GM12865 (cell line): ENCODE measurements at regions not wholly inside any gene's neighbourhood (a gene's known extent, or its start where the extent isn't known, plus 50 kb on each side); places are given as distances from the start of the nearest gene placed in this dataset.

ENCODE experiments used
- DNase-seq: peaks from one replicate; pipeline ENCODE4 v3.0.0; 2010; ENCODE audit warnings: low read depth
- H3K4me3 ChIP-seq: 2 replicates; pipeline ENCODE4 v1.5.1; 2011; ENCODE audit warnings: mild to moderate bottlenecking, low read depth, low read length, control low read depth
- TF ChIP-seq, protein P1 (sequence below): IDR thresholded peaks from 2 replicates; pipeline ENCODE4 v1.5.1; 2011; ENCODE audit warnings: low read length, control low read depth, low read depth, inconsistent platforms; ENCODE audit not compliant: insufficient read depth; ENCODE audit errors: missing control alignments

DNA sequence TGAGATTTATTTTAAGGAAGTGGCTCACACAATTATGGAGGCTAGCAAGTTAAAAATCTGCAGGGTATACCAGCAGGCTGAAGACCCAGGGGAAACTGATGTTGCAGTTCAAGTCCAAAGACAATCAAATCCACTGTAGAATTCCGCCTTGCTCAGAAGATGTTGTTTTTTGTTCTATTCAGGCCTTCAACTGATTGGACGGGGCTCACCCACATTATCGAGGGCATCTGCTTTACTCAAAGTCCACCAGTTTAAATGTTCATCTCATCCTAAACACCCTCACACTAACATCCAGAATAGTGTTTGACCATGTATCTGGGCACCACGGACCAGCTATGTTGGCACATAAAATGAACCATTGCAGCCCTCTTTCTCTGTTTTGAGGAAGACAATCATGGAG lies 211.2 kb upstream of the GPR26 start:
- no peak for DNase-seq
- no peak overlapping the region for H3K4me3 ChIP-seq
- TF ChIP-seq, protein P1, sequence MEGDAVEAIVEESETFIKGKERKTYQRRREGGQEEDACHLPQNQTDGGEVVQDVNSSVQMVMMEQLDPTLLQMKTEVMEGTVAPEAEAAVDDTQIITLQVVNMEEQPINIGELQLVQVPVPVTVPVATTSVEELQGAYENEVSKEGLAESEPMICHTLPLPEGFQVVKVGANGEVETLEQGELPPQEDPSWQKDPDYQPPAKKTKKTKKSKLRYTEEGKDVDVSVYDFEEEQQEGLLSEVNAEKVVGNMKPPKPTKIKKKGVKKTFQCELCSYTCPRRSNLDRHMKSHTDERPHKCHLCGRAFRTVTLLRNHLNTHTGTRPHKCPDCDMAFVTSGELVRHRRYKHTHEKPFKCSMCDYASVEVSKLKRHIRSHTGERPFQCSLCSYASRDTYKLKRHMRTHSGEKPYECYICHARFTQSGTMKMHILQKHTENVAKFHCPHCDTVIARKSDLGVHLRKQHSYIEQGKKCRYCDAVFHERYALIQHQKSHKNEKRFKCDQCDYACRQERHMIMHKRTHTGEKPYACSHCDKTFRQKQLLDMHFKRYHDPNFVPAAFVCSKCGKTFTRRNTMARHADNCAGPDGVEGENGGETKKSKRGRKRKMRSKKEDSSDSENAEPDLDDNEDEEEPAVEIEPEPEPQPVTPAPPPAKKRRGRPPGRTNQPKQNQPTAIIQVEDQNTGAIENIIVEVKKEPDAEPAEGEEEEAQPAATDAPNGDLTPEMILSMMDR, result no peak

DNA sequence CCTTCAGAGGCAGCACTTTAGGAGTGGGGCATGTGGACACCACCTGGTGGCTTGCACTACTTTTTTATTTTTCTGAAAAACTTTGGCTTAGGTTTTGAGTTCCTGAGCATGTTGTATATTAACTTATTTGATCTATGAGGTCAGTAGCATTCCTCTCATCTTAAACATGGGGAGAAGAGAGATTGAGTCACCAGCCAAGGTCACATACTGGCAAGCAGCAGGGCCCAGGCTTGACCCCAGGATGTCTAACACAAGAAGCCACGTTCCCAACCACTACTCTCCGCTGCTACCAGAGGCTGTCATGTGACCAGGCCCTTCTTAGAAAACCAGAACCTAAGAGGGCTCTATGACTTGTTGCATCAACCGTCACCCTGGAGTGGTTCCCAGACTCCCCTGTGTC lies 210.3 kb upstream of the GPR26 start:
- DNase-seq, result no peak
- no peak overlapping the region for H3K4me3 ChIP-seq
- TF ChIP-seq, protein P1, result no peak

DNA sequence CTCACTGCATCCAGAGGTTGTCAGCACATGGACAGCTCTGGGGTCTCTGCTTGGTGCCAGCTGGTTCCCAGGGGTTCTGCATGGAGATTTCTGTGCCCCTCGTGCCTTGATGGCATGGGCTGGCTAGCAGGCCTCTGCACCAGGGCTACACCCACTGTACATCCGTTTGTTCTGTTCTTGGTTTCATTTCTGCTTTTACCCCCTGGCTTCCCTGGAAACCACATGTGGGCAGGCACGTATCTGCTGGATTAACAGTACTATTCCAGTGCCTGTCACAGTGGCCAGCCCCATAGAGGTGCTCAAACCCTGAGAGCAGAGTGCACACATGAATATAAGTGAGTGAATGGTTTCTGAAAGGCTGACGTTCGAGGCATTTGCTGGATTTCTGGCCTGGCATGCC lies 207.2 kb upstream of the GPR26 start:
- DNase-seq, result peak; percentile 61
- TF ChIP-seq, protein P1, result no peak
- H3K4me3 ChIP-seq, result no peak overlapping the region

DNA sequence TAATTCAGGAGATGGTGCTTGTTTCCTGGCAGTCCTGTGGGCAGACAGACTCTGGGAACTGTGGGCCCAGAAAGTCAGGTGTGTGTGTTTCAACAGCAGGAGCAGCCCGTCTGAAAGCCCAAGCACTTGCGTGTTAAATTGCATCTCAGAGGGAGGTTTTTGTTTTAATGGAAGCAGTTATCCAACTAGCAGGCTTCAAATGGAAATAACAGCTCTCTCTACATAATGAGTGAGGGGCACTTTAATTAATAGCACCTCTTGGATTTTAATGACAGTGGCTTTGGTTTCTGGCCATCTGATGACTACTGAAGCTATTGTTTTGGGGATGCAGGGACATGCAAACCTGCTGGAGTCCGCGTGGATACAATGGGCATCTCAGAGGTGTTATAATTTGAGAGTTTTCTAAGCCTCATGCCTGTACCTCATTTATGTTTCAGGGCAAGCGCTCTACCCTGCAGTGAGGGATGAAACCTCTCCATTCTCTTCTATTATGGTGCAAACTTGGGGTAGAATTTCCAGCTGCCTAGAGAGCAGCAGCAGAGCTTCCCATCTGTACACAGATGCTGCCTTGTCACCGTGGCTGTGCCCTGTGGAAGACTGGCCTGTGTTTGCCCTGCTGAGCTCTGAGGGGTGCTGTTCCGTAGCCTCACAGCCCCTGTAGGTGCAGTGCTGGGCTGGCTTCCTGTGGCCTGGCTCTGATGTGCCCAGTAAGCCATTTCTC lies 206.6 kb upstream of the GPR26 start:
- TF ChIP-seq, protein P1, result no peak
- H3K4me3 ChIP-seq, result no peak overlapping the region
- DNase-seq, result no peak

DNA sequence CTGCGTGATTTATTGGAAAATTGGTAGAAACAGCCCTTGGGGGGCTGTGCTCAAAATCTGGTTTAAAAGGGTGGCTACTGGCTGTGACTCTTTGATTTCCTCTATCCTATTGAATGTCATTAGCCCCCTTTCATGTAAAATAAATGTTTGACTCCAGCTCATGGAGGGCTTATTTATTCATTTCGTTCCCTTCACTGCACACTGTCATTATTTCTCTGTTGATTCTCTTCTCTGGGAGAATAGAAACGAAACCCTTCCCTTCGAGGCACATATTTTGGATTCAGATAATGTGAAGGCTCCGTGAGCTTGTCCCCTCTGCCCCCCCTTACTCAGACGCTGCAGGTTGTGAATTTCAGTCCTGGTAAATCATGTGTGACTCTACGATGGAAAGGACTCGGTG lies 203.9 kb upstream of the GPR26 start:
- H3K4me3 ChIP-seq, result no peak overlapping the region
- DNase-seq, result no peak

DNA sequence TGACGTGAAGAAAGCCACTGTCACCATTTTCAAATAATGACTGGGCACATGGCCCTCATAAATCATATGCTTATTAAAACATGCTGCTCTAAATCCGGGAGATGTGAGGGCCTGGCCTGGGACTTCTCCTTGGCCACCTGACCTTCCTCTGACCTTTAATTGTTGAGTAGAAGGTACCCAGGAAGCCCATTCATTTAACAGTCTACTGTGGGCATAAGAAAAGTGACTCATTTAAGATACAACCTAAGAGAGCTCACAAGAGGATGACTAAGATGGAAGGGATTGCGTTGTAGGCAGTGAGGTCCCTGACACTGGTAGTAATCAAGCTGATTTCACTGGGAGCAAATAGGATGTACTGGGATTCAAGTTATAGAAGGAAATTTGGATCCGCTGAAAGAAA lies 203.4 kb upstream of the GPR26 start:
- TF ChIP-seq, protein P1, result no peak

More for the DNA sequence above, 203.9 kb upstream of the GPR26 start:
- TF ChIP-seq, protein P1, result no peak

DNA sequence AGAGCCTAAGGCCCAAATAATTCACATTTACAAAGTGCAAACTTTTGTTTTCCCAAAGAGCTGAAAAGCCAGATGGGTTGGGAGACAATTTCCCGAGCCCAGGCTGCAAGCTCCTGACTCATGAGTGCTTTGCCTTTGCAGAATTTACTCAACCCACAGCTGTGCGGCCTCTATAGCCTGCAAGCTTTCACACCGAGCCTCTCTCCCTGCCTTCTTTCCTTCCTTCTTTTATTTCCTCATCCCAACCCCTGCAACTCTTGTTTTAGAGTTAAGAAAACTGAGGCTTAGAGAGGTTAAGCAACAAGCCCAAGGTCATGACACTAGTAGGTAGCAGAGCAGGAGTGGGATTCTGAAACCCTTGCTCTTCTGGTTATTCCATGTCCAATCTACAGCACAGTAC lies 203.0 kb upstream of the GPR26 start:
- H3K4me3 ChIP-seq, result no peak overlapping the region
- TF ChIP-seq, protein P1, result no peak
- DNase-seq, result no peak

More for the DNA sequence above, 203.4 kb upstream of the GPR26 start:
- no peak for DNase-seq
- H3K4me3 ChIP-seq, result no peak overlapping the region
